ENCODE measurements at regions not wholly inside any gene's neighbourhood (a gene's known extent, or its start where the extent isn't known, plus 50 kb on each side); places are given as distances from the start of the nearest gene placed in this dataset.

DNA sequence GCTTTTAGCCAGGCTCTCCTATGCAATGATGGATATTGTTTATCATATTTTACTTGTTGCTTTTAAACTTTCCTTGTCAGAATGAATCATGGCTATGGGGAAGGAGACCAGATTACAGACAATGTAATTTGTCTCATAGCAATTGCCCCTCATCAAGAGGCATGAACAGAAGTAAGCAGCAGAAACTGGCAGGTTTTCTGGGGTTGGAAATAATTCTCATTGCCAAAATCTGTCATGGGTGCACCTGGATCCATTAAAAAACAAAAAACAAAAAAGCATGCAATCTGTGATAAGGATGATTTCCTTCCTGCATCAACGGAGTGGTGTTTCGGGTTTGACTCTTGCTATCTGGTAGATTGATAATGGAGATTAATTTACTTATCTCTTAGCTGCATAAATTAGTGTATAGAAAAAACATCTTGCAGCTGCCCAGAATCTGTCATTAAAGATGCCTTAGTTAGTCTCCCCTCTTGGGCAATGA lies 419.6 kb downstream of the SOX11 start:
- TF ChIP-seq KDM5A (IDR thresholded peaks at IDR 0.05; ENCODE audit: low read length) (no peak), EGR1 (IDR thresholded peaks at IDR 0.05; ENCODE audit: borderline replicate concordance, low read depth, low read length) (no peak), GABPA (IDR thresholded peaks at IDR 0.05; ENCODE audit: borderline replicate concordance, insufficient read depth, low read length) (no peak)
- no peaks in the 10 kb centered on the region for H3K79me2 ChIP-seq (ENCODE audit: control insufficient read depth in 1 of 2, insufficient read depth in 2 of 2, low read length in 2 of 2)
- H4K91ac ChIP-seq (replicated peaks; ENCODE audit: insufficient read length, low read length): no peak overlapping the region

More for the DNA sequence above, 419.6 kb downstream of the SOX11 start:
- H3K14ac ChIP-seq (ENCODE audit: insufficient read length): no peak overlapping the region
- H3K56ac ChIP-seq (replicated peaks; ENCODE audit: insufficient read length, low read depth, low read length): no peak overlapping the region
- H3K9me3 ChIP-seq (ENCODE audit: insufficient read depth in 2 of 2, low read depth in 1 of 2, low read length in 1 of 2): no peaks in the 10 kb centered on the region
- no peak overlapping the region for H3K9ac ChIP-seq (replicated peaks in 1 of 4; ENCODE audit: extremely low read depth in 1 of 4, low read depth in 3 of 4, low read length in 3 of 4)
- H3K4me2 ChIP-seq (ENCODE audit: insufficient read depth in 1 of 2, low read depth in 2 of 2, low read length in 2 of 2): no peak overlapping the region
- H3K4ac ChIP-seq (replicated peaks; ENCODE audit: insufficient read length, low read depth, low read length): no peak overlapping the region
- H3K36me3 ChIP-seq (ENCODE audit: control insufficient read depth in 2 of 4, insufficient read depth in 4 of 4, low read length in 3 of 4): no peaks in the 10 kb centered on the region
- DNase-seq (ENCODE audit: low read depth in 1 of 2, low spot score in 2 of 2): no peak
- no peak overlapping the region for H2BK15ac ChIP-seq (ENCODE audit: low read length)
- H2BK5ac ChIP-seq (ENCODE audit: low read depth, low read length): no peak overlapping the region
- no peak overlapping the region for H3K27ac ChIP-seq (ENCODE audit: low read depth, low read length)
- H3K79me1 ChIP-seq (ENCODE audit: low read depth, low read length): no peaks in the 10 kb centered on the region
- no peaks in the 10 kb centered on the region for H3K23me2 ChIP-seq (ENCODE audit: low read depth, low read length)
- FAIRE-seq: no peak
- no peak overlapping the region for H3K4me3 ChIP-seq (ENCODE audit: extremely low read depth in 1 of 4, insufficient read depth in 2 of 4, low read depth in 3 of 4, low read length in 4 of 4)
- ChIA-PET POLR2A (ENCODE audit: partially characterized antibody) (no interaction called here), CTCF (ENCODE audit: partially characterized antibody) (no interaction called here)
- H2BK12ac ChIP-seq (ENCODE audit: low read depth, low read length): no peak overlapping the region
- H4K20me1 ChIP-seq (replicated peaks in 1 of 2; ENCODE audit: control insufficient read depth in 1 of 2, insufficient read depth in 2 of 2, low read length in 2 of 2): no peaks in the 10 kb centered on the region
- no peak overlapping the region for H2BK120ac ChIP-seq (replicated peaks; ENCODE audit: low read depth, low read length)
- no peak overlapping the region for H3K18ac ChIP-seq (ENCODE audit: extremely low read depth, low read length)
- H2BK20ac ChIP-seq (ENCODE audit: low read length): no peak overlapping the region
- no peak overlapping the region for H4K5ac ChIP-seq (ENCODE audit: insufficient read length, low read depth, low read length)
- H2AFZ ChIP-seq (ENCODE audit: low read length): no peak overlapping the region
- H3K27me3 ChIP-seq (replicated peaks in 1 of 4; ENCODE audit: control insufficient read depth in 3 of 4, extremely low read depth in 1 of 4, insufficient read depth in 3 of 4, low read length in 3 of 4): no peaks in the 10 kb centered on the region
- 100% methylated on average over 2 of the region's 2 CpGs; no CpG with 5 or more reads in 1 of the 2 experiments for WGBS, 2 experiments (ENCODE audit: extremely low coverage in 1 of 2, insufficient coverage in 1 of 2, insufficient read length in 1 of 2, insufficient replicate concordance in 2 of 2, low coverage in 1 of 2, low lambda C conversion rate in 2 of 2, missing lambda C conversion rate in 1 of 2)
- H4K8ac ChIP-seq (ENCODE audit: extremely low read depth, insufficient read depth, low read length): no peak overlapping the region
- no peak overlapping the region for H2AK5ac ChIP-seq (ENCODE audit: low read depth, low read length)
- peaks cover 0 to 2% (median 1%) of the 10 kb centered on the region in 4 experiments; a peak in 2 of 7 replicates for H3K4me1 ChIP-seq (replicated peaks in 1 of 4; ENCODE audit: control insufficient read depth in 3 of 4, insufficient read depth in 4 of 4, low read length in 3 of 4)
- H3K23ac ChIP-seq (ENCODE audit: insufficient read length): no peak overlapping the region

Measured in H1 (cell line).